ENCODE measurements at regions not wholly inside any gene's neighbourhood (a gene's known extent, or its start where the extent isn't known, plus 50 kb on each side); places are given as distances from the start of the nearest gene placed in this dataset.

- TF ChIP-seq, protein P1, sequence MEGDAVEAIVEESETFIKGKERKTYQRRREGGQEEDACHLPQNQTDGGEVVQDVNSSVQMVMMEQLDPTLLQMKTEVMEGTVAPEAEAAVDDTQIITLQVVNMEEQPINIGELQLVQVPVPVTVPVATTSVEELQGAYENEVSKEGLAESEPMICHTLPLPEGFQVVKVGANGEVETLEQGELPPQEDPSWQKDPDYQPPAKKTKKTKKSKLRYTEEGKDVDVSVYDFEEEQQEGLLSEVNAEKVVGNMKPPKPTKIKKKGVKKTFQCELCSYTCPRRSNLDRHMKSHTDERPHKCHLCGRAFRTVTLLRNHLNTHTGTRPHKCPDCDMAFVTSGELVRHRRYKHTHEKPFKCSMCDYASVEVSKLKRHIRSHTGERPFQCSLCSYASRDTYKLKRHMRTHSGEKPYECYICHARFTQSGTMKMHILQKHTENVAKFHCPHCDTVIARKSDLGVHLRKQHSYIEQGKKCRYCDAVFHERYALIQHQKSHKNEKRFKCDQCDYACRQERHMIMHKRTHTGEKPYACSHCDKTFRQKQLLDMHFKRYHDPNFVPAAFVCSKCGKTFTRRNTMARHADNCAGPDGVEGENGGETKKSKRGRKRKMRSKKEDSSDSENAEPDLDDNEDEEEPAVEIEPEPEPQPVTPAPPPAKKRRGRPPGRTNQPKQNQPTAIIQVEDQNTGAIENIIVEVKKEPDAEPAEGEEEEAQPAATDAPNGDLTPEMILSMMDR (IDR thresholded peaks at IDR 0.05): no peak
- no peak for TF ChIP-seq POLR2A (IDR thresholded peaks at IDR 0.05)
Measured at GRCh38 chr7:114334989-114335388, 79.6 kb upstream of the FOXP2 start.
